ENCODE measurements at regions not wholly inside any gene's neighbourhood (a gene's known extent, or its start where the extent isn't known, plus 50 kb on each side); places are given as distances from the start of the nearest gene placed in this dataset.
A peak's percentile ranks its signal among the peaks of the same experiment; 100 is the strongest.

GRCh38 chr3:82409842-82410241 is 648.4 kb upstream of the GBE1 start:
- Histone ChIP-seq H2AFZ (no peak overlapping the region), H3K4me2 (no peak overlapping the region), H3K4me3 (no peak overlapping the region), H3K27ac (ENCODE audit: low read depth) (no peak overlapping the region), H3K9me2 (ENCODE audit: insufficient read depth) (no peaks in the 10 kb centered on the region), H3K27me3 (ENCODE audit: insufficient read depth) (no peaks in the 10 kb centered on the region), H3K79me2 (replicated peaks; ENCODE audit: insufficient read depth) (no peaks in the 10 kb centered on the region), H4K20me1 (replicated peaks; ENCODE audit: insufficient read depth) (no peaks in the 10 kb centered on the region), H3K36me3 (ENCODE audit: insufficient read depth) (no peaks in the 10 kb centered on the region), H3F3A (replicated peaks; ENCODE audit: low read depth) (no peaks in the 10 kb centered on the region), H3K4me1 (ENCODE audit: insufficient read depth) (no peaks in the 10 kb centered on the region)
- Mint-ChIP-seq H3K4me3 (no peak overlapping the region), H3K9me3 (no peaks in the 10 kb centered on the region), H3K27me3 (ENCODE audit: insufficient read depth, low read depth, poor library complexity) (no peaks in the 10 kb centered on the region), H3K4me1 (peaks cover 7% of the 10 kb centered on the region; the same call in 2 of the 3 replicates), H3K27ac (no peak overlapping the region), H3K36me3 (ENCODE audit: low read depth) (no peaks in the 10 kb centered on the region)
- DNase-seq (ENCODE audit: low spot score) (no peak), ATAC-seq (no peak)
- no peak for TF ChIP-seq EZH2phosphoT487 (IDR thresholded peaks at IDR 0.05; ENCODE audit: unreplicated experiment)
- TF ChIP-seq EZH2 (IDR thresholded peaks at IDR 0.05; ENCODE audit: low read depth, unreplicated experiment) = no peak
- no peak for TF ChIP-seq STAT1 (IDR thresholded peaks at IDR 0.05; ENCODE audit: unreplicated experiment)

GRCh38 chr3:82392203-82392775 is 630.8 kb upstream of the GBE1 start:
- H3K4me1 ChIP-seq (ENCODE audit: insufficient read depth) = no peaks in the 10 kb centered on the region
- no peaks in the 10 kb centered on the region for H3K4me1 Mint-ChIP-seq
- H3K4me3 ChIP-seq = no peak overlapping the region
- H3K36me3 Mint-ChIP-seq (ENCODE audit: low read depth) = no peaks in the 10 kb centered on the region
- H3K4me3 Mint-ChIP-seq = no peak overlapping the region
- no peaks in the 10 kb centered on the region for H3F3A ChIP-seq (replicated peaks; ENCODE audit: low read depth)
- no peaks in the 10 kb centered on the region for H3K27me3 Mint-ChIP-seq (ENCODE audit: insufficient read depth, low read depth, poor library complexity)
- H3K27ac ChIP-seq (ENCODE audit: low read depth) = no peak overlapping the region
- no peaks in the 10 kb centered on the region for H3K36me3 ChIP-seq (ENCODE audit: insufficient read depth)
- DNase-seq (ENCODE audit: low spot score) (no peak), ATAC-seq (no peak)
- peak overlapping the region; percentile 52; the same call in 1 of the 2 replicates for H2AFZ ChIP-seq
- no peak overlapping the region for H3K4me2 ChIP-seq
- H3K27me3 ChIP-seq (ENCODE audit: insufficient read depth) = no peaks in the 10 kb centered on the region
- H3K27ac Mint-ChIP-seq = no peak overlapping the region
- no peaks in the 10 kb centered on the region for H3K79me2 ChIP-seq (replicated peaks; ENCODE audit: insufficient read depth)
- H3K9me2 ChIP-seq (ENCODE audit: insufficient read depth) = peaks cover 3% of the 10 kb centered on the region; the same call in 1 of the 2 replicates
- no peaks in the 10 kb centered on the region for H4K20me1 ChIP-seq (replicated peaks; ENCODE audit: insufficient read depth)
- H3K9me3 Mint-ChIP-seq = peaks cover 3% of the 10 kb centered on the region; the same call in 1 of the 3 replicates
- TF ChIP-seq, protein P1, sequence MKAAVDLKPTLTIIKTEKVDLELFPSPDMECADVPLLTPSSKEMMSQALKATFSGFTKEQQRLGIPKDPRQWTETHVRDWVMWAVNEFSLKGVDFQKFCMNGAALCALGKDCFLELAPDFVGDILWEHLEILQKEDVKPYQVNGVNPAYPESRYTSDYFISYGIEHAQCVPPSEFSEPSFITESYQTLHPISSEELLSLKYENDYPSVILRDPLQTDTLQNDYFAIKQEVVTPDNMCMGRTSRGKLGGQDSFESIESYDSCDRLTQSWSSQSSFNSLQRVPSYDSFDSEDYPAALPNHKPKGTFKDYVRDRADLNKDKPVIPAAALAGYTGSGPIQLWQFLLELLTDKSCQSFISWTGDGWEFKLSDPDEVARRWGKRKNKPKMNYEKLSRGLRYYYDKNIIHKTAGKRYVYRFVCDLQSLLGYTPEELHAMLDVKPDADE (IDR thresholded peaks at IDR 0.05) = no peak
- no peak for TF ChIP-seq ZNF331 (CRISPR knock-in tag; IDR thresholded peaks at IDR 0.05; ENCODE audit: low read depth)
- no peak for TF ChIP-seq ZNF462 (CRISPR knock-in tag; IDR thresholded peaks at IDR 0.05)
- no peak for TF ChIP-seq ZNF114 (CRISPR knock-in tag; IDR thresholded peaks at IDR 0.05)
- no peak for TF ChIP-seq POLR2AphosphoS5 (IDR thresholded peaks at IDR 0.05; ENCODE audit: low read depth)
- TF ChIP-seq NANOG (IDR thresholded peaks at IDR 0.05; ENCODE audit: borderline replicate concordance) = no peak
- TF ChIP-seq EZH2 (IDR thresholded peaks at IDR 0.05; ENCODE audit: low read depth, unreplicated experiment) = no peak
- no peak for TF ChIP-seq JUNB (IDR thresholded peaks at IDR 0.05; ENCODE audit: unreplicated experiment)
- no peak for TF ChIP-seq CREB1 (CRISPR knock-in tag; IDR thresholded peaks at IDR 0.05; ENCODE audit: low read depth)
- TF ChIP-seq, protein P2, sequence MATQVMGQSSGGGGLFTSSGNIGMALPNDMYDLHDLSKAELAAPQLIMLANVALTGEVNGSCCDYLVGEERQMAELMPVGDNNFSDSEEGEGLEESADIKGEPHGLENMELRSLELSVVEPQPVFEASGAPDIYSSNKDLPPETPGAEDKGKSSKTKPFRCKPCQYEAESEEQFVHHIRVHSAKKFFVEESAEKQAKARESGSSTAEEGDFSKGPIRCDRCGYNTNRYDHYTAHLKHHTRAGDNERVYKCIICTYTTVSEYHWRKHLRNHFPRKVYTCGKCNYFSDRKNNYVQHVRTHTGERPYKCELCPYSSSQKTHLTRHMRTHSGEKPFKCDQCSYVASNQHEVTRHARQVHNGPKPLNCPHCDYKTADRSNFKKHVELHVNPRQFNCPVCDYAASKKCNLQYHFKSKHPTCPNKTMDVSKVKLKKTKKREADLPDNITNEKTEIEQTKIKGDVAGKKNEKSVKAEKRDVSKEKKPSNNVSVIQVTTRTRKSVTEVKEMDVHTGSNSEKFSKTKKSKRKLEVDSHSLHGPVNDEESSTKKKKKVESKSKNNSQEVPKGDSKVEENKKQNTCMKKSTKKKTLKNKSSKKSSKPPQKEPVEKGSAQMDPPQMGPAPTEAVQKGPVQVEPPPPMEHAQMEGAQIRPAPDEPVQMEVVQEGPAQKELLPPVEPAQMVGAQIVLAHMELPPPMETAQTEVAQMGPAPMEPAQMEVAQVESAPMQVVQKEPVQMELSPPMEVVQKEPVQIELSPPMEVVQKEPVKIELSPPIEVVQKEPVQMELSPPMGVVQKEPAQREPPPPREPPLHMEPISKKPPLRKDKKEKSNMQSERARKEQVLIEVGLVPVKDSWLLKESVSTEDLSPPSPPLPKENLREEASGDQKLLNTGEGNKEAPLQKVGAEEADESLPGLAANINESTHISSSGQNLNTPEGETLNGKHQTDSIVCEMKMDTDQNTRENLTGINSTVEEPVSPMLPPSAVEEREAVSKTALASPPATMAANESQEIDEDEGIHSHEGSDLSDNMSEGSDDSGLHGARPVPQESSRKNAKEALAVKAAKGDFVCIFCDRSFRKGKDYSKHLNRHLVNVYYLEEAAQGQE (IDR thresholded peaks at IDR 0.05; ENCODE audit: unreplicated experiment) = no peak
